Smooth muscle cell (in vitro differentiated cells): ENCODE measurements at regions not wholly inside any gene's neighbourhood (a gene's known extent, or its start where the extent isn't known, plus 50 kb on each side); places are given as distances from the start of the nearest gene placed in this dataset.
A peak's percentile ranks its signal among the peaks of the same experiment; 100 is the strongest.

ENCODE experiments used
- DNase-seq: peaks from one replicate; lab custom pipeline; 2025; ENCODE audit not compliant: unreplicated experiment; lab: John Stamatoyannopoulos, UW
- H2AFZ ChIP-seq: fragments of 200-600 bp; sonication (generic); 2 replicates; pipeline ENCODE4 v1.6.0; 2016; ENCODE audit warnings: antibody characterized with exemption, low read depth, mild to moderate bottlenecking
- H3F3A ChIP-seq: fragments of 200-600 bp; sonication (generic); 2 replicates; pipeline ENCODE4 v1.6.0; 2017; ENCODE audit warnings: antibody characterized with exemption, low read depth
- H3K27ac ChIP-seq: fragments of 200-600 bp; sonication (generic); 2 replicates; pipeline ENCODE4 v1.5.1; 2016; ENCODE audit warnings: low read depth, mild to moderate bottlenecking
- H3K27me3 ChIP-seq: fragments of 200-600 bp; sonication (generic); 2 replicates; pipeline ENCODE4 v1.6.1; 2016; ENCODE audit warnings: low read depth, mild to moderate bottlenecking
- H3K36me3 ChIP-seq: fragments of 200-600 bp; sonication (generic); 2 replicates; pipeline ENCODE4 v1.5.1; 2016; ENCODE audit warnings: low read depth
- H3K4me1 ChIP-seq: fragments of 200-600 bp; sonication (generic); 2 replicates; pipeline ENCODE4 v1.5.1; 2016; ENCODE audit warnings: low read depth
- H3K4me2 ChIP-seq: fragments of 200-600 bp; sonication (generic); 2 replicates; pipeline ENCODE4 v1.6.0; 2016; ENCODE audit warnings: mild to moderate bottlenecking
- H3K4me3 ChIP-seq: fragments of 200-600 bp; sonication (generic); 2 replicates; pipeline ENCODE4 v1.5.1; 2016; ENCODE audit warnings: mild to moderate bottlenecking
- H3K79me2 ChIP-seq: fragments of 200-600 bp; sonication (generic); 2 replicates; pipeline ENCODE4 v1.6.0; 2016; ENCODE audit warnings: low read depth, mild to moderate bottlenecking
- H3K9ac ChIP-seq: fragments of 200-600 bp; sonication (generic); 2 replicates; pipeline ENCODE4 v1.6.0; 2016; ENCODE audit warnings: low read depth
- H3K9me3 ChIP-seq: fragments of 200-600 bp; sonication (generic); replicated peaks from 2 replicates; pipeline ENCODE4 v1.5.1; 2016; ENCODE audit warnings: low read depth
- H4K20me1 ChIP-seq: fragments of 200-600 bp; sonication (generic); 2 replicates; pipeline ENCODE4 v1.6.0; 2016; ENCODE audit warnings: low read depth
- WGBS: methylation state at CpG from one replicate; pipeline ENCODE4 v1.1.7; 2016; ENCODE audit warnings: low lambda C conversion rate; 5-methylcytosine and 5-hydroxymethylcytosine counted together
- TF ChIP-seq, protein P1 (sequence below): fragments of 200-600 bp; sonication (generic); IDR thresholded peaks from 2 replicates; pipeline ENCODE4 v1.5.1; 2017; ENCODE audit warnings: borderline replicate concordance, mild to moderate bottlenecking, antibody characterized with exemption; ENCODE audit not compliant: insufficient read depth, poor library complexity, severe bottlenecking

DNA sequence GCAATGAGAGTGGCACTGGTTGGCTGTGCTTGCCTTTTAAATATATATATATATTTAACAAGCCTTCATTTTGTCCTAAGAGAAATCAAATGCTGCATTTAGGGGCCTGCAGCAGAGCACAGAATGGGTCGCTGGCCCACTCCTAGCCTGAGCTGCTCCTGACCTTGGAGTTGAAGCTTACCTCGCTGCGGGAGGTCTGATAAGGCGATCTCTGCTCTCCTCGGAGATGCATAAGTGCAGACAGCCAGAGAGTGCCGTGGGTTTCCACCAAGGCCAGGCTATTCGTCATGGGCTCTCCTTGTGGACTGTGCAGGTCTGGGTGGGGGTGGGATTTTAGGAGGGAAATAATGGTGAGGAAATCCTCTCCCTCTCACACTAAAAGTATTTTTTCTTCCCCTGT, 99.5 kb upstream of the IKZF1 start:
- Histone ChIP-seq H3K4me3 (no peak overlapping the region), H2AFZ (no peak overlapping the region), H3K4me2 (peak overlapping the region; percentile 17), H3K36me3 (no peaks in the 10 kb centered on the region), H4K20me1 (no peaks in the 10 kb centered on the region), H3K27ac (no peak overlapping the region), H3K79me2 (no peaks in the 10 kb centered on the region), H3F3A (no peaks in the 10 kb centered on the region), H3K9me3 (no peaks in the 10 kb centered on the region), H3K27me3 (no peaks in the 10 kb centered on the region), H3K4me1 (no peaks in the 10 kb centered on the region), H3K9ac (no peak overlapping the region)
- TF ChIP-seq, protein P1, sequence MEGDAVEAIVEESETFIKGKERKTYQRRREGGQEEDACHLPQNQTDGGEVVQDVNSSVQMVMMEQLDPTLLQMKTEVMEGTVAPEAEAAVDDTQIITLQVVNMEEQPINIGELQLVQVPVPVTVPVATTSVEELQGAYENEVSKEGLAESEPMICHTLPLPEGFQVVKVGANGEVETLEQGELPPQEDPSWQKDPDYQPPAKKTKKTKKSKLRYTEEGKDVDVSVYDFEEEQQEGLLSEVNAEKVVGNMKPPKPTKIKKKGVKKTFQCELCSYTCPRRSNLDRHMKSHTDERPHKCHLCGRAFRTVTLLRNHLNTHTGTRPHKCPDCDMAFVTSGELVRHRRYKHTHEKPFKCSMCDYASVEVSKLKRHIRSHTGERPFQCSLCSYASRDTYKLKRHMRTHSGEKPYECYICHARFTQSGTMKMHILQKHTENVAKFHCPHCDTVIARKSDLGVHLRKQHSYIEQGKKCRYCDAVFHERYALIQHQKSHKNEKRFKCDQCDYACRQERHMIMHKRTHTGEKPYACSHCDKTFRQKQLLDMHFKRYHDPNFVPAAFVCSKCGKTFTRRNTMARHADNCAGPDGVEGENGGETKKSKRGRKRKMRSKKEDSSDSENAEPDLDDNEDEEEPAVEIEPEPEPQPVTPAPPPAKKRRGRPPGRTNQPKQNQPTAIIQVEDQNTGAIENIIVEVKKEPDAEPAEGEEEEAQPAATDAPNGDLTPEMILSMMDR = no peak
- 46% methylated on average over 7 of the region's 7 CpGs for WGBS
- no peak for DNase-seq

GRCh38 chr7:50204581-50204980, 99.9 kb upstream of the IKZF1 start:
- Histone ChIP-seq H3K27me3 (no peaks in the 10 kb centered on the region), H3K36me3 (no peaks in the 10 kb centered on the region), H3K79me2 (no peaks in the 10 kb centered on the region), H3K4me3 (no peak overlapping the region), H3K4me1 (no peaks in the 10 kb centered on the region), H4K20me1 (no peaks in the 10 kb centered on the region), H3K4me2 (no peak overlapping the region), H3K9ac (no peak overlapping the region), H3K27ac (no peak overlapping the region), H3K9me3 (no peaks in the 10 kb centered on the region), H2AFZ (no peak overlapping the region), H3F3A (no peaks in the 10 kb centered on the region)
- TF ChIP-seq, protein P1 = no peak
- no peak for DNase-seq
- WGBS = 32% methylated on average over 5 of the region's 5 CpGs

GRCh38 chr7:50203521-50203920, 101.0 kb upstream of the IKZF1 start:
- WGBS = 81% methylated on average over 4 of the region's 4 CpGs
- Histone ChIP-seq H3K36me3 (no peaks in the 10 kb centered on the region), H3K27me3 (no peaks in the 10 kb centered on the region), H3K4me2 (no peak overlapping the region), H3K9me3 (no peaks in the 10 kb centered on the region), H3K9ac (no peak overlapping the region), H3K4me3 (no peak overlapping the region), H3K79me2 (no peaks in the 10 kb centered on the region), H3F3A (no peaks in the 10 kb centered on the region), H3K27ac (no peak overlapping the region), H3K4me1 (no peaks in the 10 kb centered on the region), H4K20me1 (no peaks in the 10 kb centered on the region), H2AFZ (no peak overlapping the region)
- no peak for DNase-seq
- TF ChIP-seq, protein P1 = no peak

DNA sequence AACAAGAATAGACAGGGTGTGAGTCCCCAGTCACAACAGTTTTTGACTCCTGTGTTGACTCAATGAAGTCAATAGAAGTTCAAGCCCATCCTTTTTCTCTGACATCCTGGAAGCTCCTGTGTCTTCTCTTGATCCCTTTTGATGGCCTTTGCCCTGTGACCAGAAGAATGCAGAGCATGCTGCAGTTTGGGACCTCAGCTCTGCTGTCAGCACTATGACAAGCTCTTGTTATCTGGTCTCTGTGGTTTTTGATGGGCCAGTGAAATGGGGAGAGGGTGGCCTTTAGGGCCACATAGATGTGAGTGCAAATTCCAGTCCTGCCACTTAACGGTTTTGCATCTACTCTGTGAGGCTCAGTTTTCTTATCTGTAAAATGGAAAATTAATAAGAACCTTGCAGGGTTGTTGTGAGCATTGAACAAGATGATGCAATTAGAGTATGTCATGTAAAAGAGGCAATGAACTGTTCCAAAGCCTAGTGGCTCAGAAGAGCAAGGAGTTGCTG, 102.4 kb upstream of the IKZF1 start:
- Histone ChIP-seq H3K4me3 (no peak overlapping the region), H3K79me2 (no peaks in the 10 kb centered on the region), H3K27ac (no peak overlapping the region), H3K27me3 (no peaks in the 10 kb centered on the region), H3F3A (peaks cover 6% of the 10 kb centered on the region), H3K36me3 (no peaks in the 10 kb centered on the region), H3K4me2 (no peak overlapping the region), H4K20me1 (no peaks in the 10 kb centered on the region), H2AFZ (no peak overlapping the region), H3K9ac (no peak overlapping the region), H3K9me3 (no peaks in the 10 kb centered on the region), H3K4me1 (no peaks in the 10 kb centered on the region)
- WGBS = 54% methylated on average over 1 of the region's 1 CpG
- no peak for DNase-seq
- TF ChIP-seq, protein P1 = no peak
